DMS 273 (cell line): ENCODE measurements at regions not wholly inside any gene's neighbourhood (a gene's known extent, or its start where the extent isn't known, plus 50 kb on each side); places are given as distances from the start of the nearest gene placed in this dataset.

Experiments
- DNase-seq: peaks from one replicate; lab custom pipeline; 2025; ENCODE audit not compliant: unreplicated experiment; lab: John Stamatoyannopoulos, UW

DNA sequence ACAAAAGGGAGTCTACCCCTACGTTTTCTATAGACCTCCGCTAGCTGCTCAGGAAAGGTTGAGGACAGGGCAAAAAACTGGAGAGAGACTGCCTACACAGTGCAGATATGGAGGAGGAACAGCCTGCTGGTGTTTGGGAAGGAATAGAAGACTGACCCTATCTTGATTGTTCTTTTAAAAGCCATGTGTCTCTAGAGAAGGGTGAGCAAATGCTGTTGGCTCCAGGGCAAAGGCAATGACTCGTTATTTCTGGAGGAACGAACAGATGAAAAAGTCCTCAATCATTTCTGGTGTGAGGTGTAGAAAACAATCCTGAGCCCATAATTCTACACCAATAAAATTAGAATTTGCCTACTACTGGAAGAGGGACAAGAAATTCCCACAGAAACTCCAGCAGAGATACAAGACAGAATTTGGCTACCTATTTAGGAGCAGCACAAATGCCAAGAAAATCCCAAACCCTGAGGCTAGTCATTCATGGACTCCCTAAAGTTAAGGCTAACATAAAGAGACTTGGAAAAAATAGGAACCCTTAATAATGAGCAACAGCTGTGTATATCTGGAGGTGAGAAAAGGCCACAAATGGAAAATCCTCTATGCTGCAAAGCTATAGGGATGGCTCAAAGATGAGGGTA lies 1206.3 kb upstream of the CNTN5 start:
- DNase-seq = no peak

DNA sequence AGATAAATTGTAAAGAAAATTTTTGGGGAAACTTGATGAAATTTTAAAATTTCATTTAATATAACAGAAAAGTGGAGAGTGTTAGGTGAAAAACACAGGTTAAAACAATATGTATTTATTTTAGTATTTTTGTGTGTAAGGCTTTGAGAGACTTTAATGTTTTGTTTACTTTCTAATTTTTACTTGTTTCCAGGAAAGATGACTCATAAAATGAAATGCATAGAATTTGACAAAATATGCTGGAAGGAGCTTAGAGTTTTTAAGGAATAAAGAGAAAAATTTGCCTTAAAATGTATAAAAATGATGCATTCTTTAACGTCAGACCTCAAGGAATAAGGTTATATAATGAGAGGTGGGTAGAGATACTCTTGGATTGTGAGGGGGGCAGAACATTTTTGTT lies 1205.1 kb upstream of the CNTN5 start:
- DNase-seq = no peak

- no peak for DNase-seq
Measured at GRCh38 chr11:97832451-97832850, 1188.3 kb upstream of the CNTN5 start.

GRCh38 chr11:97833412-97833811 lies 1187.3 kb upstream of the CNTN5 start:
- DNase-seq = no peak

- no peak for DNase-seq
Measured at GRCh38 chr11:97844016-97844415, 1176.7 kb upstream of the CNTN5 start.

GRCh38 chr11:97847730-97848129 lies 1173.0 kb upstream of the CNTN5 start:
- DNase-seq = no peak

GRCh38 chr11:97850701-97851100 lies 1170.0 kb upstream of the CNTN5 start:
- DNase-seq = no peak

DNA sequence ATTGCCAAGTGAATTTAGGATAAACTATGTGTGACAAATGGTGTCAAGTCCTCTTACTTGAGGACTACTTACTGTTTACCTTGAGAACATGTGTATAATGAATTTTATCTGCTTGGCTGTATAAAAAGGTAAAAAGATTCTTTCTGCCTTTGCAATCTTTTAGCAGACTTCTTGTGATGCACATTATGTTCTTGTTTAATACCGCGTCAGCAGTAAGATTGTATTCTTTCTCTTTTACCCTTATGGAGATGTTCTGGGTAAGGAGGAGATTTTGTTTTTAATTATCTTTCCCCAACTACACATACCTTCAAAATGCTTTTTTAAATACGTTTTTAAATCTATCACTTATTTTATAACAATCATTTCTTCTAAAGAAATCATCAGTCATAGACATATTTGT lies 1166.4 kb upstream of the CNTN5 start:
- no peak for DNase-seq

DNA sequence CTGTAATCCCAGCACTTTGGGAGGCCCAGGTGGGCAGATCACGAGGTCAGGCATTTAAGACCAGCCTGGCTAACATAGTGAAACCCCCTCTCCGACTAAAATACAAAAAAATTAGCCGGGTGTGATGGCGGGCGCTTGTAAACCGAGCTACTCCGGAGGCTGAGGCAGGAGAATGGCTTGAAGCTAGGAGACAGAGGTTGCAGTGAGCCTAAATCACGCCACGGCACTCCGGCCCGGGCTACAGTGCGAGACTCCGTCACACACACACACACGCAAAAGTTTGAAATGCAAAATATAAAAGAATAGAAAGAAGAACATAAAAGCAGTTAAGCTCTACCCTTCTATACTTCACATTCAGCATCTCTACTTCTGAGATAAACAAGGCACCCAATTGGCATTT lies 1165.9 kb upstream of the CNTN5 start:
- DNase-seq = no peak

DNA sequence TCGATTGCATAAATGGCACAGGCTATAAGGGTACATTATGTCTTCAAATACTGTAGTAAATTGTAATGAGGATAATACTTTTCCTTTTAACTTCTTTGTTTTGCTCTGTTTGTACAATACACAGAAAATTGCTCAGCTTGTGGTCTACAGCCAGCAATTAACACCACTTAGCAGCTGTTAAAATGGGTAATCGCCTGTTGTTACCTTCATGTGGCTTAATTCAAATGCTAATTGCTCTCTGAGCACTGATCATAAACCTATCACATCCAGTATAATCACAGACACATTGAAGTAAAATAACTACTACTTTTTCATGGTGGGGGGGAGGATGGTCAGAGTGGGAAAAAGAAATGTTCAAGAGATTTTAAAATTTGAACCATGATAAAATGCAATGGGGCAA lies 1164.1 kb upstream of the CNTN5 start:
- DNase-seq = no peak

DNA sequence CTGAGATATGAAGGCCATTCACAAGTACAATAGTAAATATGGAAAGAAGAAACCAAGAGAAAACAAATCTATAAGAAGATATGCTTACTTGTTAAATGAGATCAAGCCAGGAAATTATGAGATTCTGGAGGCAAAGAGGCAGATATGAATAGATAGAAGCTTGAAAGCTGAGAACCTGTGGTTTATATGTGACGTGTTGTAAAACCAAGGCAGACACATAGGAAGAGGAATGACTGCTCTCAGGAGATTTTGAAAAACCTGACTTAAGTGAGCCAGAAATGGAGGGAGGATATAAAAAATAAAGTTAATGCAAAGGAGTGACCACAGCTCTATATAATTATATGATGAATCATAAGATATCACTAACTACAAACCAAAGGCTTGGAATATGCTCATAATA lies 1160.5 kb upstream of the CNTN5 start:
- no peak for DNase-seq

GRCh38 chr11:97862021-97862420 lies 1158.7 kb upstream of the CNTN5 start:
- DNase-seq = no peak

DNA sequence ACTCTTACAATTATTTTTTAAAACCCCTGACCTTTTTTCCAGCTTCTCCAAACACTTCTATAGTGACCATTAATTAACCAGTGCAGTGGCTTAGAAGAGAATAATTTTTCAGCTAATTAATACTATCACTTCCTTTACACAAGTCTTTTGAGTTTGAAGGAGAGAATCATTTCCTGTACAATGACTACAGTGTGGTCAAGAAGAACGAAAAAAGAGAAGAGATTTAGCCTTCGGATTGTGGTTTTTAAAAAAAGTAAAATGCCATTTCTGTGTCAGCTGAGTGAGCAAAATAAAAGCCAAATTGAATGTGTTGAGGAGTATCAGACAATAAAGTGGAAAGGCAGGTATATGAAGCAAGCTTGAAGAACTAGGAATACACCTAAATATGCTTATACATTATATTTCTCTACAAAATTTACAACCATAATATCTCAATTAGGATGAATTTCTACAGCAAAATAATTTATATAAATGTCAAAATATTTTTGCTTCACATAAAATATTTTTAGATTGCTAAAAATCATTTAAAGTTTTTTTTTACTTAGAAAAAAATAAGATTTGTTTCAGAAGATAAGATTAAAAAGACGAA lies 1155.2 kb upstream of the CNTN5 start:
- no peak for DNase-seq

DNA sequence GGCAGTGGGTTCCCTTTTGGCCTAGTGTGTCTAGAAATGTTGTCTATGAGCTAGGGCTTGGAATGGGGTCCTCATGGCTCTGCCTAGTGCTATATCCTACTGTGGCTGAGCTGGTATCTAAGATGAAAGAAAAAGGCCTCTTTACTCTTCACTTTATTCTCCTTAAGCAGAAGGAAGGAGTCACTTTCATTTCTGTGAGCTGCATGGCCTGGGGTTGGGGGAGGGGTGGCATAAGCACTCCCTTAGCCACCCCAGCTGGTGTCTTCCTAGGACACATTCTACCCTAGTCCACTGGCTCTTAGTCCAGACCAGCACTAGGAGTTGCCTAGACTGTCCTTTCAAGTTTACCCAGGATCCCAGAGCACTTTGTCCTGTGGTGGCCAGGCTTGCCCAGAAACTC lies 1148.9 kb upstream of the CNTN5 start:
- no peak for DNase-seq

DNA sequence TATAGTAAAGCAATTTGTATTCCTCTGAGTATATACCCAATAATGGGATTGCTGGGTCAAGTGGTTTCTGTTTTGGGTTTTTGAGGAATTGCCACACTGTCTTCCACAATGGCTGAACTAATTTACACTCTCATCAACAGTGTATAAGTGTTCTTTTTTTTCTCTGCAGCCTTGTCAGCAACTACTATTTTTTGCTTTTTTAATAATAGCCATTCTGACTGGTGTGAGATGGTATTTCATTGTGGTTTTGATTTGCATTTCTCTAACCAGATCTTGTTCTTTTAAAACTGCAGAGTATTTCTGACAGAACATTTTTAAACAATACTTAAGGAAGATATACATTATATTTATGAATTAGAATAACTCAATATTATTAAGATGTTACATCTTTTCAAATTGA lies 1140.5 kb upstream of the CNTN5 start:
- DNase-seq = no peak

DNA sequence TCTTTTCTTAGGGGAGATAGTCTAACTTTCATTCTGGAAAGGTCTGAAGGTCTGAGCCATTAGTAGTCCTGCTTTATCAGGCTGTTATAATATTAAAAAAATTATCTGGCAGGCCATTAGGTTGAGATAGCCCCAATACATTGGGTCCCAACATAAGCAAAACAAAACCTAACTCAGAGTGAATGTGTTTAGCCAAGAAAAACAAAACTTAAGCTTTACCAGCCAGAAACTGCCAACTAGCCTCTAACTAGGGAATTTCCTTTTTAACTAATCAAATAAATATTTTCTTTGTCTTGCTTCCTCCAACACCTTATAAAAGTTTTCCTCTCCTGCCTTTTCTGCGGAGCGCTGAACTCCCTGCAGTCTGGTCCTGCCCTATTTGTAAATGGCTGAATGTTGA lies 1137.7 kb upstream of the CNTN5 start:
- DNase-seq = no peak

- no peak for DNase-seq
Measured at GRCh38 chr11:97888641-97889040, 1132.1 kb upstream of the CNTN5 start.

DNA sequence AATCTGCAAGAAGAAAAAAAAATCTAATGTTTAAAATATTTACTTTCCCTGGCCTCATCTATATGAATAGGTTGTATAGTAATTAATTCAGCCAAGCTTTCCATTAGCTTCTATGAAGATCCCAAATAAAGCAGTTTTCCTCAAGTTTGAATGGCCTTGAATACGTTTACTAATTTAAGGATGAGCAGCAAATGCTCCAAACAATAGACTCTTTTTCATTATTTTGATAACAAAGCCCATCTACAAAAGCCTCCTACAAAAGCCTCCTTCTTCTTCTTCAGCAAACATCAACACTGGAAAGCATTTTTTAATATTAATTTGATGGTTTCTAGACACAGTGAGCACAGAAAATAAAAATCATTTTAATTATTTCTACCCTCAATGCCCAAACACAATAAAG lies 1130.3 kb upstream of the CNTN5 start:
- no peak for DNase-seq

GRCh38 chr11:97893612-97894011 lies 1127.1 kb upstream of the CNTN5 start:
- DNase-seq = peak; percentile 91

GRCh38 chr11:97894978-97895377 lies 1125.8 kb upstream of the CNTN5 start:
- DNase-seq = peak; percentile 10

GRCh38 chr11:97895572-97895971 lies 1125.2 kb upstream of the CNTN5 start:
- peak; percentile 14 for DNase-seq

DNA sequence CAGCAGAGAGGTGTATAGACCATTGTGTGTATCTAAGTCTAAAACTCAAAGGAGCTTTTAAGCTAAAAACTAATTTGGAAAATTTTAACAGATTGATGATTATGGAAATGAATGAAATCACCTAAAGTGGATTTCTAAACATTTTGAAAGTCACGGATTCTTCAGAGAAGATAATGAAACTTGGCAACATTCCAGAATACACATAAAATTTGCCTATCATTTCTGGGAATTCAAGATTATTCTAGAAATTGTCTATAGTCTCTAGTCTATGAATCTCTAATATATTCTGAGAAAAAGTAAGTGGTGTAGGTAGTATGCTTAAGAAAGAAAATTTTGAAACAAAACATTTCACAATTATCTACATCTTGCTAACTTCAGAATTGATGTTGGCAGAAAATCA lies 1117.9 kb upstream of the CNTN5 start:
- DNase-seq = no peak

DNA sequence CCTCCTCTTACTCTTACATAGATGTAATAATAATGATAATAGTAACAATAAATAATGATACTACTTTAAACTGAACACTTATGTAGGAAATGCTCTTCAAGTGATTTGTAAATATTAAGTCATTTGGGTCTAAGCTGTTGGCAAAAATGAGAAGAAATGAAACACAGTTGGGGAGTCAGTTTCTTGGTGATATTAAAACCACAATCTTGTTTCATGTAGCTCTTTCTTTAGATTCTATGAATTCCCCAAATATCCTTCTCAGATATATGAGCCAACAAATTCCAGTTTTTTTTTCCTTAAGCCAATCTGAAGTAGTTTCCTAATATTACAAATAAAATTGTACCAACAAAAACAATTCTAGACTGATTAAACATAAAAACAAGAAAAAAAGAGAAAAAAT lies 1115.6 kb upstream of the CNTN5 start:
- no peak for DNase-seq
